PC-9 (cell line): ENCODE measurements at regions not wholly inside any gene's neighbourhood (a gene's known extent, or its start where the extent isn't known, plus 50 kb on each side); places are given as distances from the start of the nearest gene placed in this dataset.

Experiments used
- EZH2 ChIP-seq: fragments of 200-600 bp; sonication (generic); IDR thresholded peaks from 2 replicates; pipeline ENCODE4 v1.8.0; 2017; ENCODE audit warnings: antibody characterized with exemption, low read depth
- TF ChIP-seq, protein P1 (sequence below): fragments of 200-600 bp; sonication (generic); conservative IDR thresholded peaks from 2 replicates; pipeline ENCODE4 v1.6.1; 2017; ENCODE audit warnings: mixed run types, antibody characterized with exemption, mild to moderate bottlenecking, moderate library complexity

DNA sequence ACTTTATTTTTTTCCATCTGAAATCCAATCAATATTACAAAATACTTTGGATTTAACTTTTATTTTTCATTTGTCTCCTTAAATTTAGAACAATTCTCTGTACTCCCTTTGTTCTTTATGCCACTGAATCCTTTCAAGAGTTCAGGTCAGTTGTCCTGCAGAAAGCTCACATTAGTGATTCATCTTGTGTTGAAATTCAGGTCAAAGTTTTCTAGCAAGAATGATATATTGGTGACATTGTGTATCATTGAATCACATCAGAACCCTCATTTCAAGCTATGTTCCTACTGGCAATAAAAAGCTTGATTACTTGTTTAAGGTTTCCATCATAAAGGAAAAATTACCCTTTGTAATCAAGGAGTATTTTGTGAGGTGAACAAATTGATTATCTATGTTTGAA is 378.8 kb upstream of the STEAP1 start:
- TF ChIP-seq, protein P1, sequence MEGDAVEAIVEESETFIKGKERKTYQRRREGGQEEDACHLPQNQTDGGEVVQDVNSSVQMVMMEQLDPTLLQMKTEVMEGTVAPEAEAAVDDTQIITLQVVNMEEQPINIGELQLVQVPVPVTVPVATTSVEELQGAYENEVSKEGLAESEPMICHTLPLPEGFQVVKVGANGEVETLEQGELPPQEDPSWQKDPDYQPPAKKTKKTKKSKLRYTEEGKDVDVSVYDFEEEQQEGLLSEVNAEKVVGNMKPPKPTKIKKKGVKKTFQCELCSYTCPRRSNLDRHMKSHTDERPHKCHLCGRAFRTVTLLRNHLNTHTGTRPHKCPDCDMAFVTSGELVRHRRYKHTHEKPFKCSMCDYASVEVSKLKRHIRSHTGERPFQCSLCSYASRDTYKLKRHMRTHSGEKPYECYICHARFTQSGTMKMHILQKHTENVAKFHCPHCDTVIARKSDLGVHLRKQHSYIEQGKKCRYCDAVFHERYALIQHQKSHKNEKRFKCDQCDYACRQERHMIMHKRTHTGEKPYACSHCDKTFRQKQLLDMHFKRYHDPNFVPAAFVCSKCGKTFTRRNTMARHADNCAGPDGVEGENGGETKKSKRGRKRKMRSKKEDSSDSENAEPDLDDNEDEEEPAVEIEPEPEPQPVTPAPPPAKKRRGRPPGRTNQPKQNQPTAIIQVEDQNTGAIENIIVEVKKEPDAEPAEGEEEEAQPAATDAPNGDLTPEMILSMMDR: no peak
- no peak for TF ChIP-seq EZH2
